Testis (tissue), 2 donors: ENCODE measurements at regions not wholly inside any gene's neighbourhood (a gene's known extent, or its start where the extent isn't known, plus 50 kb on each side); places are given as distances from the start of the nearest gene placed in this dataset.

ENCODE experiments used
- POLR2A ChIP-seq: fragments of 450-650 bp; IDR thresholded peaks from one replicate; pipeline ENCODE4 v1.6.1; 2017; ENCODE audit warnings: antibody characterized with exemption, mild to moderate bottlenecking, moderate library complexity
- TF ChIP-seq, protein P1 (sequence below), 3 experiments: fragments of 450-650 bp in 2 of 3; fragments of 200-600 bp in 1 of 3; sonication (generic) in 1 of 3; IDR thresholded peaks; one replicate each; pipeline ENCODE4 v1.5.1; 2016 to 2019; ENCODE audit warnings: antibody characterized with exemption in 3 of 3, mild to moderate bottlenecking in 2 of 3, moderate library complexity in 1 of 3

DNA sequence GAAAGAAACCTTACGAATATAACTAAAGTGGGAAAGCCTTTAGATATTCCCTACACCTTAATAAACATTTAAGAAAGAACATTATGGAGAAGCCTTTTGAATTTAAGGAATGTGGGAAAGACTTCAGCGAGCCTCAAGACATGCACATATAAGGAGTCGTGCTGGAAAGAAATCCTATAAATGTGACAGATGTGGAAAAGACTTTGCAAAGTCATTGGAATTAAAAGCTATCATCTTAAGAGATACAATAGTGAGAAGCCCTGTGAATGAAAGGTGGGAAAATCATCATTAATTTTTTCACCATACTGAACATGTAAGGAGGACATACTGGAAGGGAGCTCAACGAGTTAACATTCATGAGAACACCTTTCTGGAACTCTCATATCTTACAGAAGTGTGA is 650.5 kb upstream of the DEFB115 start:
- TF ChIP-seq, protein P1, sequence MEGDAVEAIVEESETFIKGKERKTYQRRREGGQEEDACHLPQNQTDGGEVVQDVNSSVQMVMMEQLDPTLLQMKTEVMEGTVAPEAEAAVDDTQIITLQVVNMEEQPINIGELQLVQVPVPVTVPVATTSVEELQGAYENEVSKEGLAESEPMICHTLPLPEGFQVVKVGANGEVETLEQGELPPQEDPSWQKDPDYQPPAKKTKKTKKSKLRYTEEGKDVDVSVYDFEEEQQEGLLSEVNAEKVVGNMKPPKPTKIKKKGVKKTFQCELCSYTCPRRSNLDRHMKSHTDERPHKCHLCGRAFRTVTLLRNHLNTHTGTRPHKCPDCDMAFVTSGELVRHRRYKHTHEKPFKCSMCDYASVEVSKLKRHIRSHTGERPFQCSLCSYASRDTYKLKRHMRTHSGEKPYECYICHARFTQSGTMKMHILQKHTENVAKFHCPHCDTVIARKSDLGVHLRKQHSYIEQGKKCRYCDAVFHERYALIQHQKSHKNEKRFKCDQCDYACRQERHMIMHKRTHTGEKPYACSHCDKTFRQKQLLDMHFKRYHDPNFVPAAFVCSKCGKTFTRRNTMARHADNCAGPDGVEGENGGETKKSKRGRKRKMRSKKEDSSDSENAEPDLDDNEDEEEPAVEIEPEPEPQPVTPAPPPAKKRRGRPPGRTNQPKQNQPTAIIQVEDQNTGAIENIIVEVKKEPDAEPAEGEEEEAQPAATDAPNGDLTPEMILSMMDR (IDR thresholded peaks at IDR 0.05): no peak
- no peak for TF ChIP-seq POLR2A
